H7 (cell line): ENCODE measurements at regions not wholly inside any gene's neighbourhood (a gene's known extent, or its start where the extent isn't known, plus 50 kb on each side); places are given as distances from the start of the nearest gene placed in this dataset.

Experiments
- DNase-seq: peaks from one replicate; pipeline ENCODE4 v3.0.0; 2012
- H3K27me3 ChIP-seq: 2 replicates; pipeline ENCODE4 v1.6.0; 2011; ENCODE audit warnings: mild to moderate bottlenecking, low read length; ENCODE audit not compliant: control insufficient read depth, insufficient read depth
- H3K36me3 ChIP-seq: replicated peaks from 2 replicates; pipeline ENCODE4 v1.5.1; 2011; ENCODE audit warnings: low read length; ENCODE audit not compliant: control insufficient read depth, insufficient read depth
- H3K4me3 ChIP-seq: 2 replicates; pipeline ENCODE4 v1.5.1; 2011; ENCODE audit warnings: low read depth, mild to moderate bottlenecking, control low read depth, low read length, moderate library complexity; ENCODE audit not compliant: insufficient read depth

DNA sequence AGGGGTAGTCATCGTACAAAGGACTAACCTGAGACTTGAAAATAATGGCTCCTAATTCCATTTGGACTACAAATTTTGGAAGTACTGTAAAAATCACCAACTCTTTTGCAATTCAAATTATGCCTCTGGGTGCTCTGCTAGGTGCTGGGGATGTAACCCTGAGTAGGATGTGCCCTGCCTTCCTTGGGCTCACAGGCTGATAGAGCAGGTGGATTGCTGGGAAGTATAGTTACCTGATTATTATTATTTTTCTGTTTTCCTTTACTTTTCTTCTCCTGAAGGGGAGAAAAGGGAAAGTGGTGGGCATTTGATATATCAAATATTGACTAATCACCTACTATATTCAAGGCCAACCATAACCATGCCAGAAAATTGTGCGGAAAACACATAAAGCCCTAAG is 119.3 kb upstream of the RIOK3 start:
- no peak overlapping the region for H3K4me3 ChIP-seq
- H3K36me3 ChIP-seq = no peaks in the 10 kb centered on the region; the same call in 1 of the 2 replicates
- DNase-seq = no peak
- no peaks in the 10 kb centered on the region for H3K27me3 ChIP-seq

DNA sequence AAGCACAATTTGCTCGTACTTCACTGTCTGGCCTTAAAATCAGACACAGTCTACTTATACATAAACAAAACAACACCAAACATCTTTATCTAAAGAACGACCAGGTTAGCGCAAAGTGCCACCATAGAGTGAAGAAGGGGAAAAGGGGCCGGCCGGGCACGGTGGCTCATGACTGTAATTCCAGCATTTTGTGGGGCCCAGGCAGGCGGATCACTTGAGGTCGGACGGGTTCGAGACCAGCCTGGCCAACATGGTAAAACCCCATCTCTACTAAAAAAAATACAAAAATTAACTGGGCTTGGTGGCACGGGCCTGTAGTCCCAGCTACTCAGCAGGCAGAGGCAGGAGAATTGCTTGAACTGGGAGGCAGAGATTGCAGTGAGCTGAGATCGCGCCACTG is 118.5 kb upstream of the RIOK3 start:
- DNase-seq = no peak
- H3K4me3 ChIP-seq = no peak overlapping the region
- no peaks in the 10 kb centered on the region; the same call in 1 of the 2 replicates for H3K36me3 ChIP-seq
- no peaks in the 10 kb centered on the region for H3K27me3 ChIP-seq

DNA sequence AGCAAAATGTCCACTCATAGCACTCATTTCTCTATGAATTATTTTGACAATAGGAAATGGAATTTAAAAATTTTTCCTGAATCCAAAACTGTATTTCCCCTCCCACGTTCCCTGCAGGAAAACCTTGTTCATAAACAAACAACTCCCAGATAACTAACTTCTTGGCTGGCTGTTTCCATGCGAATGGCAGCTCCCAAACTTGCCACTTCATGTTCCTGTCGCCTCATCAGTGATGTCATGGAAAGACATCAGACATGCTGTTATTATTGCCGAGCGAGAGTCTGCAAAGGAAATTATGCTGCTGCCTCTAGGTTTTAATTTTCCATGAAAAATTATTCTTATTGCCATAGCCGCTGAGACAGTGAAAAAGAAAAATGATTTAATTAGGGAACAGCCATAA is 117.0 kb upstream of the RIOK3 start:
- Histone ChIP-seq H3K27me3 (no peaks in the 10 kb centered on the region), H3K4me3 (no peak overlapping the region), H3K36me3 (no peaks in the 10 kb centered on the region; the same call in 1 of the 2 replicates)
- DNase-seq = no peak

DNA sequence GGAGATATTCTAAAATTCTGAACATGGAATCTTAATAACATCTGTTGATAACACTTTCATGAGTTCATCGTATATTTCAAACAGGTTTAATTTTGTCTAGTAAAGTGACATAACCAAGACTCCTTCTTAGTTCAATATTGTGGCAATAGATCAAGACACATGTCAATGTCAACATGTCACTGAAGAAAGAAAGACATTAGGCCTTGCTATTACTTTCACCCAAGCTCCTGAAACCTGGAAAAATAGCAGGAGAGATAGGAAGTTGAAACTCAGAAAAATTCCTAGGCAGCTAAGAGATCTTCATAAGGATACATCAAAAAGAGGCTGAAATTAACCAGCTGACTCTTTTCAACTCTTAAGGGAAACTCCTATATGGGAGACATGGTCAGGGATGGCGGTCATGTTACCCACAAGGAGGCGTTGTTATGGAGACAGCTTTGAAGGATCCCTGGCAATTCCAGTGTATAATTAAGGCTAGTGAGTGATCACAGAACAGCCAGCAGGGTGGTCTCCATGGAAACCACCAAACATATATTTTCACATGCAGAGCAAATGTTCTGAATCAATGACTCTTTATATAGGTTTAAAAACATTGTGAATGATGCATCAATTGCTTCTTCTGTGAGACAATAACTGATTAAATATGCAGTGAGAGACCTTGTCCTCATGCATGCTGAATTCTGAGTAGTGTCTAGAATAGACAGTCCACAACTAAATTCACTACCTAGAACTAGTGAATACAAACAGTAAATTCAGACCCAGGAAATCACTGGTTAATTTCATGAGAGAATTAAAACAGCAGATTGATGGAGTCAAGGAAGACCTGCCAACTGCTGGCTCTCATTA is 115.3 kb upstream of the RIOK3 start:
- H3K4me3 ChIP-seq = no peak overlapping the region
- H3K36me3 ChIP-seq = no peaks in the 10 kb centered on the region; the same call in 1 of the 2 replicates
- DNase-seq = peak; percentile 51
- no peaks in the 10 kb centered on the region for H3K27me3 ChIP-seq

DNA sequence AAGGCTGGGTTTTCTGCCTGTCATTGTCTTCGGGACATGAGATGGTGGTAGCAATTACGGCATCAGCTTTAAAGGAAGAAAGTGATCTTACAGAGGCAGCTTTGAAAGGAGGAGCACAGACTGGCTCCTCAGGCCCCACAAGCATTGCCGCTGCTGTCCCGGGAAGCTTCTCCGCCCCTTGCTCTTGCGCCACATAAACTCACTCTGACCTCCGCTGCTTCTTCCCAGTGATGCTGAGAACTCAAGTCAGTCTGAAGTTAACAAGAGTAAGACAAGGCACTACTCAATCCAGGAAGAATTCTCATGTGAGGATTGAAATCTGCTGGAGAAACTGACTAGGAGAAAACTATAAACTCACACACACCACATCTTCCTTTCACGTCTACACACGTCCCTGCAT is 112.4 kb upstream of the RIOK3 start:
- no peak for DNase-seq
- Histone ChIP-seq H3K4me3 (no peak overlapping the region), H3K27me3 (no peaks in the 10 kb centered on the region), H3K36me3 (no peaks in the 10 kb centered on the region; the same call in 1 of the 2 replicates)

DNA sequence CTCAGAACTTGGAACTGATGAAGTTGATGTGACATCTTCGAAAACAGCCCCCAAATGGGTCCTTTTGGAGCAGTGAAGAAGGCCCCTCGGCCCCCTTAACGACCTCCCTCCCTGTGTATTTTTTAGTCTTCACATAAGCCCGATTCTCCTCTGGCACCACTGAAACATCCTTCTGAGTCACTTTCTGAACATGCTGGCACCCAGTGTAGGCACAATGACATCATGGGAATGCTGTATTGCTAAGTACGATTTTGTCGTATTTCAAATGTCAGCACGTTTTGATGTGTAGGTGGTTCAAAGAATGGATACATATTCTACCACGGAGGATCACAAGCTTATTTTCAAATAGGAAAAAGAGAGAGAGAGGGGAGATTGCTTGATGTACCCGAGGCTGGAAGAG is 111.7 kb upstream of the RIOK3 start:
- Histone ChIP-seq H3K27me3 (no peaks in the 10 kb centered on the region), H3K4me3 (no peak overlapping the region), H3K36me3 (no peaks in the 10 kb centered on the region; the same call in 1 of the 2 replicates)
- no peak for DNase-seq

DNA sequence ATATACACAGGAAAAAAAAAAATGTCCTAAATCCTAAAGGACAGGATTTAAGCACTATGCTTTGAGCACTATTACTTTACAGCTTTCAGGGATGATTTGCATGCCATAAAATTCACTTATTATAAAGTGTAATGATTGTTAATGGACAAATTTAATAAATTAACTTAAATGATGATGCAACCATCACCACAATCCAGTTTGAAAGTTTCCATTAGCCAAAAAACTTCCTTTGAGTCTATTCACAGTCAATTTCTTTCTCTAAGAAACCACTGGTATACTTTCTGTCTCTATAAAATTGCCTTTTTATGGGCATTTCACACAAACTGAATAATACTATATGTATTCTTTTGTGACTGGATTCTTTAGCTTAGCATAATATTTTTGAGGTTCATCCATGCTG is 111.1 kb upstream of the RIOK3 start:
- H3K36me3 ChIP-seq = no peaks in the 10 kb centered on the region; the same call in 1 of the 2 replicates
- DNase-seq = no peak
- no peak overlapping the region for H3K4me3 ChIP-seq
- no peaks in the 10 kb centered on the region for H3K27me3 ChIP-seq

DNA sequence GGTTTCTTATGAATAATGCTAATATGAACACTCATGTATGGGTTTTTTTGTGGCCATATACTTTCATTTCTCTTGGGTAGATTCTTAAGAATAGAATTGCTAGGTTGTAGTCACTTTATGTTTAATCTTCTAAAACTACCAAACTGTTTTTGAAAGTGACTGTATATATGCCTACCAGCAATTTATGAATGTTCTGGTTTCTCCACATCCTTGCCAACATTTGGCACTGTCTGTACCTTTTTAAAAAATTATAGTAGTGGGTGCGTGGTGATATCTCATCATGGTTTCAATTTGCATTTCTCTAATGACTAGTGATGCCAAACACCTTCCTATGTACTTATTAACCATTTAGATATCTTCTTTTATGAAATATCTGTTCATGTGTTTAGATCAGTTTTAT is 110.6 kb upstream of the RIOK3 start:
- no peaks in the 10 kb centered on the region; the same call in 1 of the 2 replicates for H3K36me3 ChIP-seq
- H3K27me3 ChIP-seq = no peaks in the 10 kb centered on the region
- no peak for DNase-seq
- no peak overlapping the region for H3K4me3 ChIP-seq

DNA sequence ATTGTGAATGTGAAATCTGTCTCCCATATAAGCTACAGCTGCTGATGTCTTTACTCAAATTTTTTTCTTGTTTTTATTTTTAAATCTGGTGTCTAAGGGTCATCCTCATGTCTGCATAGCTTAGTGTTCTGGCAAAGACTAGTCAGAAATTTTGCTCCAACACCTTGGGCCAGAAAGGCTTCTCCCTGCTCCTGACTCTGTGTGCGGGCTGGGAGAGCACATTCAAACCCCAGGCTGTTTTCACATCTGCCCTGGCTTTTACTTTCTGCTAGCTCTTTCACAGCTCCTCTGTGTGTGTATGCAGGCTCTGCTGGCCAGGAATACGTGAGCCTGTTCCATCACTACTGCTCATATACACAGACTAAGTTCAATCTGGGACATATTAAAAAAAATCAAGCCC is 102.9 kb upstream of the RIOK3 start:
- Histone ChIP-seq H3K27me3 (no peaks in the 10 kb centered on the region), H3K36me3 (no peaks in the 10 kb centered on the region), H3K4me3 (no peak overlapping the region)
- no peak for DNase-seq

DNA sequence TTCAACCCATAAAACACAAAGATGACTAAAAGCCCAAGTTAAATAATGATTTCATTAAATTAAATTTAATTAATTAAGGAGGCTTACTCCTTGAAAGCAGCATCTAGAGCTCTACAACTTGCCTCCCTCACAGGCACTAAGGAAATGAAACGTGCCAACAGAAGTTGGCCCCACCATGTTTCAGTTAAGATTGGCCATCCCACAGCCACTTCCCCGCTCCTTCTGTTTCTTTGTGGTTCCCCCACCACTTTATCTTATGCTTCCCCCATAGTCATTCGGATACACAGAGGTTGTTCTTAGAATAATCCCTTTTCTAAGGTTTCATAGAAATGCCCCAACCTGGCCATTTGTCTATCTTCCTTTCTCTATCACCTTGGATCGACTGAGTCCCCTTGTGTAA is 101.6 kb upstream of the RIOK3 start:
- H3K27me3 ChIP-seq = no peaks in the 10 kb centered on the region
- H3K4me3 ChIP-seq = no peak overlapping the region
- no peaks in the 10 kb centered on the region for H3K36me3 ChIP-seq
- no peak for DNase-seq

DNA sequence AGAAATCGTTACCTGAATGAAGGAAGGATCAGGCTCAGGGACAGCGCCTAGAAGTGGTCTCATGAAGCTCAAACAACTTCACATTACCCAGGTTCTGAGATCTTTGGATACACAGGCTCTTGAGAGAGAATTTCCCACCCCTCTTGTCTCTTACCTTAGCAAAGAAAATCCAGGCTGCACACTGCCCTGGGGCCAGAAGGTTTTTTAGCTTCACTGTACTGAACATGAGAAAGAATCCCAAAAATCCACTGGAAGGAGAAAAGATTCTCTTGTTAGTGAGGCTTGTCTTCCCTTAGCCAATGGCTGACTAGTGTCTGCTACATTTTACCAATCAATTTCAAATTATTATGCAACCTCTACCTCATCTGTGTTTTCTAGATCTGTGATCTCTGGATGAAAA is 101.0 kb upstream of the RIOK3 start:
- no peak overlapping the region for H3K4me3 ChIP-seq
- no peak for DNase-seq
- no peaks in the 10 kb centered on the region for H3K27me3 ChIP-seq
- no peaks in the 10 kb centered on the region for H3K36me3 ChIP-seq

DNA sequence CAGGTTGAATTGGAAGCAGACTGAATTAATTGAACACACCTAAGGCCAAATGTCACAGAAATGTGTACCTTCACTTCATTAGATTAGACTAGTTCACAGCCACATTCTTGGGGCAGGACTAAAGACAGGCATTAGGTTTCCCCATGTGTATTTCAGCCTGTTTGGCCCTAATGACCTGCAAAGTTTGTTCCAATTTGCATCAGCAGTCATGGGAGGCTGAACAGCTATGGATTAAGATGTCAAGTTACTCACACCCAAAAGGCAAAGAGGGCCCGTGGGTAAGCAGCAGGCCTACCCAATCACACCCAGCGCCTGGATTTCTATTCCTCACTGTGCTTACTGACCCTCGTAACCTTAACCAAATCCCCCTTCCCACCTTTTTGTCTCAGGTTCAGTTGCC is 99.6 kb upstream of the RIOK3 start:
- Histone ChIP-seq H3K27me3 (no peaks in the 10 kb centered on the region), H3K4me3 (no peak overlapping the region), H3K36me3 (no peaks in the 10 kb centered on the region)
- no peak for DNase-seq

DNA sequence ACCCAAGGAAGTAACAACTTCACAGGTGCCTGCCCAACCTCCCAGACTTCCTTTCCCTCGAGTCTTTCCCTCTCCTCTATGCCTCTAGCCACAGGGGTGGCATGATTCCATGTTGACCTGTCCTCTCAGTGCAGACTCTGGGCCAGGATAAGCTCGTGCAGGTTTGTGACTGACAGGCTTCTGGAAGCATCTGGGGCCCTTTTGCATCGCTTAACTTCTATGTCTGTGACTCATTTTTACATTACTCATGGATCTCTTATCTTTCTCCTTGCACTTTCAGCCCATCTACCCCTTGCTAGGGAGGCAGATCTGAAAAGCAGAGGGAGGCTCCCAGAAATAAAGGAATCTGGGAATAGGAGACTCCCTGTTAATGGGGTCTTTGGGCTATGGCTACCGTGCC is 98.5 kb upstream of the RIOK3 start:
- Histone ChIP-seq H3K27me3 (no peaks in the 10 kb centered on the region), H3K36me3 (no peaks in the 10 kb centered on the region), H3K4me3 (no peak overlapping the region)
- no peak for DNase-seq

DNA sequence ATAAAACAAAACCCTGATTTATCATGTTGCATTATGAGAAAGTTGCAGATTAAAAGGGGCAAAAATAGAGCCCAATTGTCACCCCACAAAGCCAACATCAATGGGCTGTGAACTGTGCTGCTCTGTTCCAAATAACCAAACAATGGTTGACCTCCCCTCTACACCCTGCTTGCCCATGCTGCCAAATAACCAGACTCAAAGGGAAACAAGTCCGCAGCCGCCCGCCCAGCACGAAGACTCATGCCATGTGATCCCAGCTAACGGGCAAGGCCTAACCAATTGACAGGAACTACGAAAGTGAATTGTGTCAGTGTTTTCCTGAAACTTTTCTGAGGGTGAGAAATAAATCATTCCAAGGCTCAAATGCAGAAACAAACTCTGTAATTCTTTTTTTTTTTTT is 97.9 kb upstream of the RIOK3 start:
- Histone ChIP-seq H3K36me3 (no peaks in the 10 kb centered on the region), H3K27me3 (no peaks in the 10 kb centered on the region), H3K4me3 (no peak overlapping the region)
- DNase-seq = no peak

DNA sequence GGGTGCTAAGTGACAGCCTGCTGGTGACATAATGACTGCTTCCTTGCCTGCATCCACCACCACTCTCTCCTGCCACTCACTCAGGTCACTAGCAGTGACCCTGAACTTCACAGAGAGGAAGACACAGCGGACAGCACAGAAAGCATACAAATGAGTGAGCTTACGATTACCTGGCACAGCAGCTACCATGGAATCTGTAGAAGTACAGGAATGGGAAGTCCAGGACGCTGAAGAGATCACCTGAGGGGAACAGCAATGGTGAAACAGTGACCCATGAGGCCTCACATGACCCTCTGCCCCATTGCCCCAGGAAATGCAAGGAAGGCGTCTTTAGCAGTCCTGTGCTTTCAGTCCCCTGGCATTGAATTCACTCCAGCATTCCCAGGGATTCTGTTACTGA is 96.7 kb upstream of the RIOK3 start:
- no peak overlapping the region for H3K4me3 ChIP-seq
- no peaks in the 10 kb centered on the region for H3K36me3 ChIP-seq
- no peak for DNase-seq
- H3K27me3 ChIP-seq = no peaks in the 10 kb centered on the region
